Central memory CD8-positive, alpha-beta T cell (primary cell): ENCODE measurements at regions not wholly inside any gene's neighbourhood (a gene's known extent, or its start where the extent isn't known, plus 50 kb on each side); places are given as distances from the start of the nearest gene placed in this dataset.

Experiments
- ATAC-seq: fragments of 150-1000 bp; cut with Tn5 transposase; replicated peaks from 2 replicates; pipeline ENCODE4 v1.10.0; 2022; ENCODE audit warnings: mild to moderate bottlenecking, moderate FRiP score, moderate number of reproducible peaks; ENCODE audit not compliant: poor library complexity, severe bottlenecking; ENCODE audit errors: extremely low read depth
- DNase-seq, 2 donors: peaks; one replicate each; pipeline ENCODE4 v3.0.0; 2021; ENCODE audit warnings: low spot score in 2 of 2
- H3K27ac Mint-ChIP-seq: one replicate; pipeline ENCODE4 v1.8.0; 2022; ENCODE audit warnings: low read depth, mild to moderate bottlenecking, moderate library complexity, mixed read lengths
- H3K27me3 Mint-ChIP-seq: one replicate; pipeline ENCODE4 v1.8.0; 2022; ENCODE audit warnings: mixed read lengths
- H3K36me3 Mint-ChIP-seq: one replicate; pipeline ENCODE4 v1.8.0; 2022; ENCODE audit warnings: mild to moderate bottlenecking, moderate library complexity, mixed read lengths; ENCODE audit not compliant: insufficient read depth
- H3K4me1 Mint-ChIP-seq: one replicate; pipeline ENCODE4 v1.8.0; 2022; ENCODE audit warnings: mixed read lengths
- H3K4me3 Mint-ChIP-seq: one replicate; pipeline ENCODE4 v1.8.0; 2022; ENCODE audit warnings: mild to moderate bottlenecking, moderate library complexity, mixed read lengths
- H3K9me3 Mint-ChIP-seq: one replicate; pipeline ENCODE4 v1.8.0; 2022; ENCODE audit warnings: mixed read lengths

DNA sequence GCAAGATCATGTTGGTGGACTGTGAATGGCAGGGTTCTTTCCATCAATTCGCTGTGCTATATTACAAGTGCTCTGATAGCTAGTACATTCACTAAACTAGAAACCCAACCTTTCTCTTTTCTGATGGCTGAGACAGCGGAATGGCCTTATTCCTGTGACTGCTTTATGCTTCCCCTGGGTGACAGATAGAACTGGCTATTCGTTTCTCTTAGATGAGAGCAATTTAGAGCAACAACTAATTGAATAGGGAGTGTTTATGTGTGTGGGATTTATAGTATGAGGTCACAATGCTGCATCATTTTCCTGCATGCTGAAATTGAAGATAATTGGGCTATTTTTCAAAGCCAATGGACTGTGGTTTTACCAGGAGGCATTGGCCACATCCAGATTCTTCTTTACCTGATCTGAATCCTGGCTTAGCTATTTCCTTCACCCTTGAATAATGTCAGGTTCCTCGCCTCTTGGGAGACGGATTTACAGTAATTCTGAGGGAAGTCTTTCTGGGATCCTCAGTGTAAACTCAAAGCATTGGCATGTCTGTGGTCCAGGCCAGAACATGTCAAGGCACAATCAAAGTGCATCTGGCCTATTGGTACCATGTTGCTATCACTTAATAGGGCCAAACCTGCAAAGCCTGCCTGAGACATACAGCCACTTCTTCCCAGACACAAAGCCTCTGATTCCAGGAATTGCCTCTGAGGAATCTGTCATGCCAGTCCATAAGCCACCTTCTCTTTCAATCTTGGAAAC, 775.0 kb upstream of the API5 start:
- ATAC-seq (no peak), DNase-seq (no peak)
- Mint-ChIP-seq H3K36me3 (no peaks in the 10 kb centered on the region), H3K4me3 (no peak overlapping the region), H3K27me3 (no peaks in the 10 kb centered on the region), H3K27ac (no peak overlapping the region), H3K4me1 (no peaks in the 10 kb centered on the region), H3K9me3 (peaks cover 26% of the 10 kb centered on the region)

DNA sequence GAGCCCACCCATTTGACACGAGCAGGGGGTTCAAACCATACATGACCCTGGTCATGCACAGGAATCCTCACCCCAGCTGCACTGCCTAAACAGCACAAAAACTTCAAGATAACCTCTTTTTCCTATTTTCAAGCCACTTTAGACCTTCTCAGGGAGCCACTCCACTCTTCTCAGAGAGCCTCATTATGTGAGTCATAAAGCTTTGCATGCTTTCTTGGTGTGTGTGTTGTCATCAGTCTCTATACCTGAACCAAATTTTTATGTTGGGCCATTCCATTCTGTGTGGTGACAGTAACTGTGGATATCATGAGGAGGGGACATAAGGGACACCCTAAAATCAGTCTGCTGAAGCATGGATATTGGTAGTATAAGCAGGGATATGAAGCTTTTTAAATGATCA, 769.5 kb upstream of the API5 start:
- ATAC-seq (no peak), DNase-seq (no peak)
- no peaks in the 10 kb centered on the region for H3K4me1 Mint-ChIP-seq
- H3K27ac Mint-ChIP-seq = no peak overlapping the region
- H3K36me3 Mint-ChIP-seq = no peaks in the 10 kb centered on the region
- no peaks in the 10 kb centered on the region for H3K27me3 Mint-ChIP-seq
- H3K4me3 Mint-ChIP-seq = no peak overlapping the region
- H3K9me3 Mint-ChIP-seq = peaks cover 15% of the 10 kb centered on the region

DNA sequence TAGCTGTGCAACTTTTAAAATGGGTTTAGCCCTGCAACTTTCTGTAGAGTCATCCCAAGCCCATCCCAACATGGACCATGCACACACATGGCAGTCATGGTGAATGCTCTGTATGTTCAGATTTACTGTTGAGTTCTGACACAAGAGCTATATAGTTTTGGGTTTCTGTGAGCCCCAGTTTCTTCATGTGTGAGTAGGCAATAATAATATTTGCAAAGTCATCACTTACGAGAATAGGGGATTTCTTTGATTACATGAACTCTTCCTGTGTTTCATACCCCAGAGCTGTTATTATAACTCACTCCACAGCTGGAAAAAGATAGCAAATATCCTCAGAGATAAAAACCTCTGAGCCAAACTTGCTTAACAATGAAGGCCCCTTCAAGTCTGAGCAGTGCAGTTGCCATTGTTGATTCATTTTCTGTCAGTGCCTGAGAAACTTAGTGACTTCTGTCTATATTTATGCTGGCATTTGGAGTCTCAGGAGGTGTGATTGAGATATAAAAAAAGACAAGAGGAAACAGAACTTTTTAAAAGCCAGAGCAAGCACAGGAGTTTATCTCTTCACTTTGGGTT, 767.9 kb upstream of the API5 start:
- Mint-ChIP-seq H3K36me3 (no peaks in the 10 kb centered on the region), H3K4me1 (no peaks in the 10 kb centered on the region), H3K9me3 (peaks cover 15% of the 10 kb centered on the region), H3K4me3 (no peak overlapping the region), H3K27ac (no peak overlapping the region), H3K27me3 (no peaks in the 10 kb centered on the region)
- DNase-seq (no peak), ATAC-seq (no peak)

DNA sequence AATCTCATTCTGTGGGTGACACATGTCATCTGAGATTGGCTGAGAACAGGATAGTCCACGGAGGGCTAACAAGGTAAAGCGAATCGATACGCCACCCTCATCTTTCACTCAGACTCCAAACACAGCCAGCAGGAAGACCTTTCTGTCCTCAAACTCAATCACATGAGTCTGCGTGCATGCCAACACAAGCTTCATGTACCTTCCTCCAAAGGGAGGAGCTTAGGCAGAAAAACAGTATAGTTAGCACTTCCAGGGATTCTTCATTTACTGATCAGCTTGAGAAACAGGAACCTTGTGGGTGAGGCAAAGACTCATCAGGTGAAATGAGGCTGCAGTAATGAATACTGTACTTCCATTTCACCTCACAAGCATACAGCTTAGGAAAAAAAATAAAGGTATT, 767.1 kb upstream of the API5 start:
- no peaks in the 10 kb centered on the region for H3K4me1 Mint-ChIP-seq
- H3K9me3 Mint-ChIP-seq = peaks cover 10% of the 10 kb centered on the region
- H3K36me3 Mint-ChIP-seq = no peaks in the 10 kb centered on the region
- H3K27me3 Mint-ChIP-seq = no peaks in the 10 kb centered on the region
- ATAC-seq (no peak), DNase-seq (no peak)
- no peak overlapping the region for H3K27ac Mint-ChIP-seq
- no peak overlapping the region for H3K4me3 Mint-ChIP-seq

DNA sequence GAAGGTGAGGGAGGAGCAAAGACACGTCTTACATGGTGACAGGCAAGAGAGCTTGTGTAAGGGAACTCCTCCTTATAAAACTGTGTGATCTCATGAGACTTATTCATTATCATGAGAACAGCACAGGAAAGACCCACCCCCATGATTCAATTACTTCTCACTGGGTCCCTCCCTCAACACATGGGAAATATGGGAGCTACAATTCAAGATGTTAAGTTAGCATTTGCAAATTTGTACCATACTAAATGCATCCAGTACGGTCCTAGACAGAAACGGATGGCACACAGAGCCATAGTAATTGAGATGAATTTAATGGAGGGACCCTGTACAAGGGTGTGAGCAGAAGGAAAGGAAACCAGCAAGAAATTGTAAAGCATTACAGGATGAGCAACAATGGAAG, 765.8 kb upstream of the API5 start:
- peaks cover 8% of the 10 kb centered on the region for H3K9me3 Mint-ChIP-seq
- H3K27ac Mint-ChIP-seq = no peak overlapping the region
- H3K4me1 Mint-ChIP-seq = no peaks in the 10 kb centered on the region
- no peaks in the 10 kb centered on the region for H3K27me3 Mint-ChIP-seq
- ATAC-seq (no peak), DNase-seq (no peak)
- no peak overlapping the region for H3K4me3 Mint-ChIP-seq
- no peaks in the 10 kb centered on the region for H3K36me3 Mint-ChIP-seq

DNA sequence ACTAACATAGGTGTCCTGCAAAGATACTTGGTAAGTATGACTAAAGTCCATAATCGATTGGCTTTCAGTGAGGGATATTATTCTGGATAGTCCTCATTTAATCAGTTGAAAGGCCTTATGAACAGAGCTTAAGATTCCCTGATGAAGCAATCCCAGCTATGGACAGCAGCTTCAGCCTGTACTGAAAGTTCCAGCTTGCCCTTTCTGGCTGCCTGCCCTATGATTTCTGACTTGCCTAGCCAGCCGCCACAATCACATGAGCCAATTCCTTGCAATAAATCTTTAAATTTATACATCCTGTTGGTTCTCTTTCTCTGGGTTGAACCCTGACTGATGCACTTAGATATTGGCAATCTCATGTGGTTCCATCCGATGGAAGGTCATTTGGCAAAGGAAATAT, 759.0 kb upstream of the API5 start:
- Mint-ChIP-seq H3K4me1 (no peaks in the 10 kb centered on the region), H3K36me3 (no peaks in the 10 kb centered on the region), H3K4me3 (no peak overlapping the region), H3K27ac (no peak overlapping the region), H3K9me3 (no peaks in the 10 kb centered on the region), H3K27me3 (no peaks in the 10 kb centered on the region)
- no peak for ATAC-seq
- no peak for DNase-seq

DNA sequence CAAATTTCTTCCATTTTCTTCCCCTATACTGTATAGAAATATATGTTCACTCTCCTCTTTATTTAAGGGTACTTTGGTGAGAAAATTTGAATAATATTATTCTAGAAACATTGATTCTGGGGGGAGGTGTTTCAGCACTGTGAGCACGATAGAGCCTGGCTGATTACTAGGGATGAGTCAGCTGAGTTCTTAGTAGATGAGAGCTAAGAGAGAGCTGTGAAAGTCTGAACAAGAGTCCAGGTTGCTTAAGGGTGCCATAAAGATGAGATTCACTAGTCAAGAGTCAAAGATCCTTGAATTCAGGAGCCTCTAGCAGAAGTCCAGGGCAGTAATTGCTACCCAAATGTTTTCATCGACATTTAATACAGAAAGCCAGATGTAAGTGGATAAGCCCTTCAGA, 756.6 kb upstream of the API5 start:
- H3K4me3 Mint-ChIP-seq = no peak overlapping the region
- H3K9me3 Mint-ChIP-seq = peaks cover 5% of the 10 kb centered on the region
- H3K27ac Mint-ChIP-seq = no peak overlapping the region
- no peak for DNase-seq
- no peaks in the 10 kb centered on the region for H3K4me1 Mint-ChIP-seq
- ATAC-seq = no peak
- H3K36me3 Mint-ChIP-seq = no peaks in the 10 kb centered on the region
- H3K27me3 Mint-ChIP-seq = no peaks in the 10 kb centered on the region

DNA sequence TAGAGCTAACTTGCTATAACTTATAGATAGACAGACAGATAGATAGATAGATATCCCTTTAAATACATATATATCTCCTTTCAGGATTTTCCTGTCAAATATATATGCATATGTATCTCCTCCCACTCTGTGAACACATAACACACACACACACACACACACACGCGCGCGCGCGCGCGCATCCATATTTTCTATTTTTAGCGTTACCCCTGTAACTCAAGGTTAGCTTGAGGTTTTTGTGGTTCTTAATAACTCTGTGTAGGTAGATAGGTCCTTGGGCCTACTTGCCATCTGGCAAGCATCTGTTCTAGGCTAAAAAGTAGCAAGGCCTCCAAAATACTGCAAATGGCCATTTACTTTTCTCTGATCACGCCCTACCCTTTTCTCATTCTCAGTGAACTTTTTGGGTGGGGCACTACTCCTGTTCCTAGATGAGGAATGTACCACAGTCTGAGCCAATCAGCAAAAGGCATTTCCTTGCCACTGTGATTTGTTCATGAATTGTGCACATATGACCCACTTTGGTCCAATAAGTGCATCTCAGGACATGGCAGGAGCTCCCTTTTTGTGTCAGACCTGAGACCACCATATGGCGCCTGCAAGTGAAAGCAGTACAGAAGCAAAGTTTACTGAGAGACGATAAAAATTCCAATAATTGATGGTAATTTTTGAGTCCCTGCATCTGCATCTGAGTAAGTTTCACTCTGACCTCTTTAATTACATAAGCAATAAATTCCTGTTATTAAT, 740.5 kb upstream of the API5 start:
- H3K9me3 Mint-ChIP-seq = peaks cover 8% of the 10 kb centered on the region
- no peak overlapping the region for H3K27ac Mint-ChIP-seq
- no peak overlapping the region for H3K4me3 Mint-ChIP-seq
- ATAC-seq = no peak
- DNase-seq = no peak
- H3K36me3 Mint-ChIP-seq = no peaks in the 10 kb centered on the region
- H3K4me1 Mint-ChIP-seq = no peaks in the 10 kb centered on the region
- no peaks in the 10 kb centered on the region for H3K27me3 Mint-ChIP-seq

DNA sequence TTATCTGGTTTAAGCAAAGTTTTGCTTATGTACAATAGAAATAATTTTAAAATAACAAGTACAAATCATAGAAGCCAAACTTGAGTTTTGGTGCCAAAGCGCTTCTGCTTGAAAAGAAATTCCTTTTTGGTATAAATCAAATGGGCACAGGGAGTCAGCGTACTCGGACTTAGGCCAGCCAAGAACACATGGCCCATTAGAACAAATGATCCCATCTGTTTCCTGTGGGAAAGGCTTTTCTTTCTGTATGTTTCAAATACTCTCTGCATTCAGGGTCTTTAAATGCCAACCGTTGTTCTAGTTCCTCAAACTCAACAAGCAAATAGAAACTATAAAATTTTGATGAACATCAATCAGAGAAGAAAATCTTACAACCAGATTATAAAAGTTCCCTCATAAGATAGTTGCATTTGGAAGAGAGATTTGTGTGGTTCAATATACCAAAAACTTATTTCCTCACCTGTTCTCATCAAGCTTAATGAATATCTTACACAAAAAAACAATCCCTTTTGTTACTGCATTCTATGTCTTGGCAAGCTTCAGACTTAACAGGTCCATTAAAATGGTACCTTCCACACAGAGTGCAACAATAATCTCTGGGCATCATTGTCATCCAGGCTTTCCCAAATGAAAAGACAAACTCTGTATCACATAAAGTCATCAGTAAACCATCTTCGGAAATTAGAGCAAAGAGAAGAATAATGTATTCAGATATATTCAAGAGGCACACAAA, 739.8 kb upstream of the API5 start:
- ATAC-seq (no peak), DNase-seq (no peak)
- no peaks in the 10 kb centered on the region for H3K27me3 Mint-ChIP-seq
- H3K9me3 Mint-ChIP-seq = peaks cover 6% of the 10 kb centered on the region
- no peak overlapping the region for H3K27ac Mint-ChIP-seq
- no peaks in the 10 kb centered on the region for H3K36me3 Mint-ChIP-seq
- no peak overlapping the region for H3K4me3 Mint-ChIP-seq
- no peaks in the 10 kb centered on the region for H3K4me1 Mint-ChIP-seq

DNA sequence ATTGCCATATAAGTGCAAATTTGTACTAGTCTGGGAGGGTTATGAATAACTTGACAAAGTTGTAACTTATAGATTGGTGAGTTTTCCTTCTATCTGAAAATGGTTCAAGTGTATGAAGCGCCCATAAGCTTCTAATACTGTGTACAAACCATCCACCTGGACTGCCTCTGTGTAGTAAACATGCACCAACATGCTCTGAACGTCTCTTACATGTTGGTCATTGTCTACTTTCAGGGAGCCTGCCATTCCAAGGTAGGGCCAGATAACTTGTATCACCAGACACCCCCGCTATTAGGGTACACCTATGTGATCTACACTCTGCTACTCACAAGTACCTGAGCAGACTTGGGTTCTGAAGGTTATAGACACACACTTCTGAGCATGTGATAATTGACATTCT, 735.5 kb upstream of the API5 start:
- H3K27me3 Mint-ChIP-seq = no peaks in the 10 kb centered on the region
- DNase-seq (no peak), ATAC-seq (no peak)
- no peaks in the 10 kb centered on the region for H3K4me1 Mint-ChIP-seq
- no peak overlapping the region for H3K4me3 Mint-ChIP-seq
- no peaks in the 10 kb centered on the region for H3K36me3 Mint-ChIP-seq
- H3K27ac Mint-ChIP-seq = no peak overlapping the region
- H3K9me3 Mint-ChIP-seq = peaks cover 6% of the 10 kb centered on the region

DNA sequence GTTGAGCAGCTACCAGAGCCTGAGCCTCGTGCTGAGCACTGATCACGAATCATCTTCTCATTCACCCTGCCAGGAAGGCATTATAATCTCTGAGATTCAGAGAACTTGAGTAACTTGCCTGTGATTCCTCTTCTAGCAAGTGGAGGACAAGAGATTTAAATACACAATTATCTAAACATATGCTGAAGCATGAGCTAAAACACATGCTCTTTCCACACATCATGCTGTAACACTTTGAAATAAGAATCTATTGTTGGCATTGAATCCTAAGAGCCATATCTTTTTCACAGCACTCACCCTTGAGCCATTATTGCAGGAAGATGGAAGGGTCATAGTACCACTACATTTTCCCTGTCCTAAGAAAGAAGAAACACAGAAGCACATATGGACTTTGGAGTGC, 722.5 kb upstream of the API5 start:
- no peaks in the 10 kb centered on the region for H3K36me3 Mint-ChIP-seq
- ATAC-seq = no peak
- H3K4me1 Mint-ChIP-seq = no peaks in the 10 kb centered on the region
- H3K4me3 Mint-ChIP-seq = no peak overlapping the region
- H3K9me3 Mint-ChIP-seq = peaks cover 24% of the 10 kb centered on the region
- H3K27me3 Mint-ChIP-seq = no peaks in the 10 kb centered on the region
- no peak for DNase-seq
- H3K27ac Mint-ChIP-seq = no peak overlapping the region

DNA sequence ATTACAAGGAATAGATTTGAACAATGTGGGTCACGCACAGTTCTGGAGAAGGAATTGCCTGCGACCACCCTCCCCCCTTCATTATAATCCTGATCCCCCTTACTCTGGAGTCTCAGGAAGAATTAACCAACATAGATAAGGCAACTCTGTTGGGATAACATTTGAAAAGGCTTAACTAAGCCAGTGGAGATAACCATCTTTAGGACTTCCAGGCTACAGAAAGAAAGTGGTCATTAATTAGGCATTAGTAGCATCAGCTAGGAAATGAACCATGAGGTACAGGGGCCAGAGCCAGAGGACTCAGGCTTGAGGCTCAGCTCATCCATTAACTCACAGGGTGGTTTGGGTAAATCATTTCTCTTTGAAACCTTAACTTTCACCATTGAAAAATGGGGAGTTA, 720.0 kb upstream of the API5 start:
- no peak for DNase-seq
- Mint-ChIP-seq H3K36me3 (peaks cover 2% of the 10 kb centered on the region), H3K4me1 (no peaks in the 10 kb centered on the region), H3K27ac (no peak overlapping the region), H3K27me3 (no peaks in the 10 kb centered on the region), H3K4me3 (no peak overlapping the region), H3K9me3 (peaks cover 21% of the 10 kb centered on the region)
- ATAC-seq = no peak
